ENCODE measurements at regions not wholly inside any gene's neighbourhood (a gene's known extent, or its start where the extent isn't known, plus 50 kb on each side); places are given as distances from the start of the nearest gene placed in this dataset.

- TF ChIP-seq POLR2A (IDR thresholded peaks at IDR 0.05; ENCODE audit: low read depth, low read length), result no peak
- TF ChIP-seq POLR2AphosphoS5 (IDR thresholded peaks at IDR 0.05; ENCODE audit: low read depth, low read length), result no peak
Measured at GRCh38 chr13:44149821-44150220, 223.8 kb upstream of the SERP2 start.

Data from GM12892 (cell line).